GM12878 (cell line): ENCODE measurements at regions not wholly inside any gene's neighbourhood (a gene's known extent, or its start where the extent isn't known, plus 50 kb on each side); places are given as distances from the start of the nearest gene placed in this dataset.

Experiments used
- ATAC-seq: fragments of 200-7000 bp; cut with Tn5 transposase; 3 replicates; pipeline ENCODE4 v1.9.1; 2020; ENCODE audit warnings: mild to moderate bottlenecking, moderate library complexity
- BruUV-seq: library from RNA; stranded (reverse); fragments of 400-500 nt; replicated peaks from 2 replicates; lab custom pipeline; 2021; lab: Mats Ljungman, UMichigan
- CTCF ChIA-PET: fragments of 300-600 bp; sonication (Branson Sonifier 250); formaldehyde crosslinking; extraction: SDS; loops from one replicate; lab custom pipeline; 2021; ENCODE audit warnings: inconsistent platforms; lab: Yijun Ruan, JAX
- POLR2A ChIA-PET: fragments of 350-600 bp; formaldehyde crosslinking; extraction: SDS; loops from one replicate; lab custom pipeline; 2021; ENCODE audit warnings: inconsistent platforms; lab: Charles Lee
- RAD21 ChIA-PET: fragments of 300-600 bp; sonication (Branson Sonifier 250); formaldehyde crosslinking; loops from one replicate; lab custom pipeline; 2023; ENCODE audit warnings: antibody characterized with exemption; ENCODE audit not compliant: unreplicated experiment; lab: Charles Lee
- SMC1A ChIA-PET: fragments of 300-600 bp; sonication (Branson Sonifier 250); formaldehyde crosslinking; loops from one replicate; lab custom pipeline; 2023; ENCODE audit not compliant: unreplicated experiment, uncharacterized antibody; lab: Charles Lee
- DNase-seq: peaks from one replicate; pipeline ENCODE4 v3.0.0-alpha.2; 2011; ENCODE audit warnings: low read depth, low spot score
- FAIRE-seq: peaks from 3 replicates; lab custom pipeline; 2011; peaks lifted over from hg19 to GRCh38; lab: Jason Lieb, UNC
- H2AFZ ChIP-seq: 2 replicates; pipeline ENCODE4 v1.6.0; 2011; ENCODE audit warnings: low read depth, low read length, control low read depth; ENCODE audit not compliant: control insufficient read depth
- H3K27ac ChIP-seq: 2 replicates; pipeline ENCODE4 v1.5.1; 2011; ENCODE audit warnings: control low read depth; ENCODE audit not compliant: control insufficient read depth, insufficient read depth
- H3K27me3 ChIP-seq, 2 experiments: replicated peaks in 1 of 2; 2 replicates each; pipeline versions ENCODE4 v1.6.0 to v1.6.1; 2011; ENCODE audit warnings: low read length in 1 of 2; ENCODE audit not compliant: control insufficient read depth in 2 of 2, insufficient read depth in 2 of 2
- H3K36me3 ChIP-seq, 2 experiments: 2 replicates each; pipeline ENCODE4 v1.5.1; 2011; ENCODE audit warnings: low read length in 1 of 2; ENCODE audit not compliant: control insufficient read depth in 2 of 2, insufficient read depth in 2 of 2
- H3K4me1 ChIP-seq: 2 replicates; pipeline ENCODE4 v1.6.1; 2011; ENCODE audit warnings: mild to moderate bottlenecking, low read length, moderate library complexity, mixed read lengths; ENCODE audit not compliant: control insufficient read depth, insufficient read depth
- H3K4me2 ChIP-seq: 2 replicates; pipeline ENCODE4 v1.6.0; 2011; ENCODE audit warnings: control low read depth; ENCODE audit not compliant: control insufficient read depth, insufficient read depth
- H3K4me3 ChIP-seq: fragments of 200-600 bp; sonication (generic); 2 replicates; pipeline ENCODE4 v1.5.1; 2016
- H3K79me2 ChIP-seq: 2 replicates; pipeline ENCODE4 v1.6.0; 2011; ENCODE audit warnings: low read length; ENCODE audit not compliant: control insufficient read depth, insufficient read depth
- H3K9ac ChIP-seq: 2 replicates; pipeline ENCODE4 v1.8.0; 2011; ENCODE audit warnings: low read length, control low read depth, mixed read lengths; ENCODE audit not compliant: control insufficient read depth, insufficient read depth
- H3K9me3 ChIP-seq: replicated peaks from 3 replicates; pipeline ENCODE4 v1.5.1; 2011; ENCODE audit warnings: mild to moderate bottlenecking, low read length; ENCODE audit not compliant: control insufficient read depth, insufficient read depth
- H4K20me1 ChIP-seq: 2 replicates; pipeline ENCODE4 v1.6.0; 2011; ENCODE audit not compliant: control insufficient read depth, insufficient read depth
- BRCA1 ChIP-seq: IDR thresholded peaks from 2 replicates; pipeline ENCODE4 v1.6.1; 2011; ENCODE audit warnings: low read depth, low read length, improper control_type of control experiment
- CHD4 ChIP-seq: fragments of 200-600 bp; sonication (generic); IDR thresholded peaks from 2 replicates; pipeline ENCODE4 v1.6.1; 2016; ENCODE audit warnings: mild to moderate bottlenecking
- ESRRA ChIP-seq: IDR thresholded peaks from 2 replicates; pipeline ENCODE4 v1.6.1; 2012; ENCODE audit warnings: mild to moderate bottlenecking, low read length, improper control_type of control experiment
- PAX5 ChIP-seq: IDR thresholded peaks from 2 replicates; pipeline ENCODE4 v1.6.1; 2011; ENCODE audit warnings: low read depth, low read length, borderline replicate concordance
- SMAD1 ChIP-seq: fragments of 450-650 bp; IDR thresholded peaks from 2 replicates; pipeline ENCODE4 v1.6.1; 2018; ENCODE audit warnings: mild to moderate bottlenecking, low read depth; ENCODE audit not compliant: partially characterized antibody
- SMAD5 ChIP-seq: IDR thresholded peaks from 2 replicates; pipeline ENCODE4 v1.6.1; 2016; ENCODE audit warnings: antibody characterized with exemption, low read depth
- WGBS: methylation state at CpG from one replicate; pipeline ENCODE4 v1.1.6; 2016; ENCODE audit warnings: low lambda C conversion rate; ENCODE audit not compliant: insufficient replicate concordance, insufficient coverage; ENCODE audit errors: missing lambda C conversion rate; 5-methylcytosine and 5-hydroxymethylcytosine counted together
- in situ Hi-C: fragments of 300-500 bp; cut with MboI; formaldehyde crosslinking; loops from 9 replicates; pipeline ENCODE4 v1.14.3; 2018; ENCODE audit warnings: mixed read lengths
- intact Hi-C: fragments of 100-400 bp; cut with micrococcal nuclease; formaldehyde crosslinking; loops from one replicate; pipeline ENCODE4 v1.14.2; 2022; ENCODE audit not compliant: unreplicated experiment
- TF ChIP-seq, protein P1 (sequence below): fragments of 450-650 bp; formaldehyde crosslinking; IDR thresholded peaks from 2 replicates; pipeline ENCODE4 v1.4.0; 2020; ENCODE audit warnings: mild to moderate bottlenecking, moderate library complexity

DNA sequence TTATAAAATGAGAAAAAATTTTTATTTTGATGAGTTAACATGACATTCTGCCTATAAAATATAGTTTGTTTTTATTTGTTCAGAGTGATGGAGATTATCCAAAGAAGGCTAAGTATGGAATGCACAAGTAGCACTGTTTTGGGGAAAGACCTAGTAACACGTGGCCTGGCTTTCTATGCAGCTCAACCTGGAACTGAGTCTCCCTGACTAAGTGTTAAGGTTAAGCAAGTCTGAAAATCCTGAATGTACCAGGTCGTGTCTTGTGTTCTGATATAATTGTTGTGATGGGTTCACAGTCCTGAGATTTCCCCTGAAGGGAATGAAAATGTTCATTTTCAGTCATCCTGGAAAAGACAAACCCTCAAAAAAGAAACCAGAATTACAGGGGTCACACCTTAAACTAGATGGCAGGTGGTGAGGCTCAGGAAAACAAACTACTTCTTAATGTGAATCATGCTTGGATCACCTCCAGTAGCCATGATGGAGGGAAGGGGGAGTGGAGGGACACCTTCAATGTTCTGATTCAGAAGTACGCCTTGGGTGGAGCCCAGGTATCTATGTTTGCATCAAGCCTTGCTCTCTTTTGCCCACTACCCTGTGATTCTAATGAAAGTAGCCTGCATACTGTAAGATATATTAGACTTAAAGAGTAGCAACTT lies 236.8 kb downstream of the ALX1 start:
- Histone ChIP-seq H3K9me3 (no peaks in the 10 kb centered on the region), H3K4me1 (no peaks in the 10 kb centered on the region), H3K79me2 (no peaks in the 10 kb centered on the region), H3K36me3 (no peaks in the 10 kb centered on the region), H4K20me1 (no peaks in the 10 kb centered on the region), H3K4me3 (no peak overlapping the region), H3K27ac (no peak overlapping the region), H3K27me3 (no peaks in the 10 kb centered on the region), H2AFZ (no peak overlapping the region), H3K9ac (no peak overlapping the region), H3K4me2 (no peak overlapping the region)
- DNase-seq (no peak), ATAC-seq (no peak), FAIRE-seq (no peak)
- intact Hi-C loops = no loop called here
- ChIA-PET RAD21 (no interaction called here), POLR2A (no interaction called here), CTCF (no interaction called here), SMC1A (interaction anchor here (1.0 kb wide), 1 partner anchor 23 kb away, joined by 5 read pairs; no protein-coding TSS in a partner anchor)
- BruUV-seq = no TSS peak
- 35% methylated on average over 3 of the region's 3 CpGs for WGBS
- in situ Hi-C loops = no loop called here
- TF ChIP-seq ESRRA (no peak), SMAD1 (no peak), SMAD5 (no peak), BRCA1 (no peak), PAX5 (no peak), CHD4 (no peak)
- TF ChIP-seq, protein P1, sequence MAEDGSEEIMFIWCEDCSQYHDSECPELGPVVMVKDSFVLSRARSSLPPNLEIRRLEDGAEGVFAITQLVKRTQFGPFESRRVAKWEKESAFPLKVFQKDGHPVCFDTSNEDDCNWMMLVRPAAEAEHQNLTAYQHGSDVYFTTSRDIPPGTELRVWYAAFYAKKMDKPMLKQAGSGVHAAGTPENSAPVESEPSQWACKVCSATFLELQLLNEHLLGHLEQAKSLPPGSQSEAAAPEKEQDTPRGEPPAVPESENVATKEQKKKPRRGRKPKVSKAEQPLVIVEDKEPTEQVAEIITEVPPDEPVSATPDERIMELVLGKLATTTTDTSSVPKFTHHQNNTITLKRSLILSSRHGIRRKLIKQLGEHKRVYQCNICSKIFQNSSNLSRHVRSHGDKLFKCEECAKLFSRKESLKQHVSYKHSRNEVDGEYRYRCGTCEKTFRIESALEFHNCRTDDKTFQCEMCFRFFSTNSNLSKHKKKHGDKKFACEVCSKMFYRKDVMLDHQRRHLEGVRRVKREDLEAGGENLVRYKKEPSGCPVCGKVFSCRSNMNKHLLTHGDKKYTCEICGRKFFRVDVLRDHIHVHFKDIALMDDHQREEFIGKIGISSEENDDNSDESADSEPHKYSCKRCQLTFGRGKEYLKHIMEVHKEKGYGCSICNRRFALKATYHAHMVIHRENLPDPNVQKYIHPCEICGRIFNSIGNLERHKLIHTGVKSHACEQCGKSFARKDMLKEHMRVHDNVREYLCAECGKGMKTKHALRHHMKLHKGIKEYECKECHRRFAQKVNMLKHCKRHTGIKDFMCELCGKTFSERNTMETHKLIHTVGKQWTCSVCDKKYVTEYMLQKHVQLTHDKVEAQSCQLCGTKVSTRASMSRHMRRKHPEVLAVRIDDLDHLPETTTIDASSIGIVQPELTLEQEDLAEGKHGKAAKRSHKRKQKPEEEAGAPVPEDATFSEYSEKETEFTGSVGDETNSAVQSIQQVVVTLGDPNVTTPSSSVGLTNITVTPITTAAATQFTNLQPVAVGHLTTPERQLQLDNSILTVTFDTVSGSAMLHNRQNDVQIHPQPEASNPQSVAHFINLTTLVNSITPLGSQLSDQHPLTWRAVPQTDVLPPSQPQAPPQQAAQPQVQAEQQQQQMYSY (CRISPR knock-in tag) = no peak
